Caco-2 (cell line): ENCODE measurements at regions not wholly inside any gene's neighbourhood (a gene's known extent, or its start where the extent isn't known, plus 50 kb on each side); places are given as distances from the start of the nearest gene placed in this dataset.

Experiments used
- BruUV-seq: library from RNA; stranded (reverse); fragments of 400-500 nt; replicated peaks from 2 replicates; lab custom pipeline; 2021; lab: Mats Ljungman, UMichigan
- CTCF ChIA-PET: fragments of 300-600 bp; sonication (Branson Sonifier 250); formaldehyde crosslinking; loops from one replicate; lab custom pipeline; 2022; ENCODE audit warnings: antibody characterized with exemption; lab: Charles Lee
- POLR2A ChIA-PET: fragments of 300-600 bp; sonication (Branson Sonifier 250); formaldehyde crosslinking; loops from one replicate; lab custom pipeline; 2022; ENCODE audit warnings: antibody characterized with exemption; lab: Charles Lee
- DNase-seq, 2 experiments: peaks; one replicate each; pipeline versions ENCODE4 v3.0.0 to v3.0.0-alpha.2; 2020 to 2022
- H3K27me3 ChIP-seq: replicated peaks from 2 replicates; pipeline ENCODE4 v1.6.0; 2011; ENCODE audit warnings: low read length; ENCODE audit not compliant: control insufficient read depth, insufficient read depth
- H3K36me3 ChIP-seq: 2 replicates; pipeline ENCODE4 v1.5.1; 2011; ENCODE audit warnings: low read length; ENCODE audit not compliant: control insufficient read depth, insufficient read depth
- H3K4me1 ChIP-seq: fragments of 250-450 bp; sonication (Bioruptor Pico); 2 replicates; pipeline ENCODE4 v1.5.1; 2020; ENCODE audit warnings: mild to moderate bottlenecking
- H3K4me3 ChIP-seq: 2 replicates; pipeline ENCODE4 v1.5.1; 2011; ENCODE audit warnings: low read depth, mild to moderate bottlenecking, control low read depth, low read length
- H3K9me3 ChIP-seq: fragments of 250-450 bp; sonication (Bioruptor Pico); 2 replicates; pipeline ENCODE4 v1.5.1; 2020; ENCODE audit warnings: mild to moderate bottlenecking, moderate library complexity
- H3K27ac Mint-ChIP-seq: one replicate; pipeline ENCODE4 v1.8.0; 2022; ENCODE audit warnings: mixed read lengths; ENCODE audit not compliant: unreplicated experiment
- H3K27me3 Mint-ChIP-seq: one replicate; pipeline ENCODE4 v1.8.0; 2022; ENCODE audit warnings: mixed read lengths; ENCODE audit not compliant: insufficient read depth, unreplicated experiment
- H3K36me3 Mint-ChIP-seq: one replicate; pipeline ENCODE4 v1.8.0; 2022; ENCODE audit warnings: mild to moderate bottlenecking, mixed read lengths; ENCODE audit not compliant: insufficient read depth, unreplicated experiment
- H3K4me1 Mint-ChIP-seq: one replicate; pipeline ENCODE4 v1.8.0; 2022; ENCODE audit warnings: low read depth, mixed read lengths; ENCODE audit not compliant: unreplicated experiment
- H3K4me3 Mint-ChIP-seq: one replicate; pipeline ENCODE4 v1.8.0; 2022; ENCODE audit warnings: mild to moderate bottlenecking, moderate library complexity, mixed read lengths; ENCODE audit not compliant: unreplicated experiment
- H3K9me3 Mint-ChIP-seq: one replicate; pipeline ENCODE4 v1.8.0; 2022; ENCODE audit warnings: mixed read lengths; ENCODE audit not compliant: unreplicated experiment
- intact Hi-C: fragments of 100-400 bp; cut with micrococcal nuclease; formaldehyde crosslinking; loops from one replicate; pipeline ENCODE4 v1.10.0; 2022; ENCODE audit not compliant: unreplicated experiment
- TF ChIP-seq, protein P1 (sequence below), 2 experiments: fragments of 200-600 bp in 1 of 2; IDR thresholded peaks; 1 replicate in 1 of 2; 2 replicates in 1 of 2; pipeline versions ENCODE4 v1.5.1 to v1.8.0; 2011 to 2022; ENCODE audit warnings: antibody characterized with exemption in 1 of 2, control low read depth in 1 of 2, inconsistent platforms in 1 of 2, low read depth in 1 of 2, low read length in 1 of 2, mild to moderate bottlenecking in 1 of 2, moderate library complexity in 1 of 2; ENCODE audit not compliant: insufficient read depth in 1 of 2, severe bottlenecking in 1 of 2, unreplicated experiment in 1 of 2

DNA sequence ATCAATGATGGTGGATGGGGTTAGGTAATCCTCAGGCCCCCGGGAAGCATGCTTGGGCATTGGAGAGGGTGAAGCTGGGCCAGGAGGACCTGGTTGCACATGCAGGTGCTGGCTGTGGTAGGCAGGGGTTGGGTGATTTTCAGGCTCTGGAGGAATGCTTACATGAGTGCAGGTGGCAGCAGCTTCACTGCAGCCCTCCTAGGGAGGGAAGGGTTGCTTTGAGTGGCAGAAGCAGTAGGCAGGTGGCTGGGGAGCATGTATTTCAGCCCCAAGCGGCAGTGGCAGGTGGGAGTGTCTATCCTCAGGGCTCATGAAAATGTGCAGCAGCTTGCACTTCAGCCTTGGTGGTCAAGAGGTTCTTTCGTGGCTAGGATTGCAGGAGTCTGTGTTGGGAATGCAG is 230.0 kb upstream of the CTNNB1 start:
- no TSS peak for BruUV-seq
- H3K9me3 ChIP-seq, result no peaks in the 10 kb centered on the region
- H3K4me1 ChIP-seq, result peaks cover 16% of the 10 kb centered on the region
- no peak overlapping the region for H3K27ac Mint-ChIP-seq
- intact Hi-C loops, result no loop called here
- no peaks in the 10 kb centered on the region for H3K27me3 Mint-ChIP-seq
- no peak overlapping the region for H3K4me3 Mint-ChIP-seq
- H3K36me3 ChIP-seq, result no peaks in the 10 kb centered on the region
- H3K36me3 Mint-ChIP-seq, result no peaks in the 10 kb centered on the region
- DNase-seq, result no peak
- H3K4me1 Mint-ChIP-seq, result peaks cover 22% of the 10 kb centered on the region
- H3K27me3 ChIP-seq, result no peaks in the 10 kb centered on the region
- CTCF ChIA-PET, result no interaction called here
- TF ChIP-seq, protein P1, sequence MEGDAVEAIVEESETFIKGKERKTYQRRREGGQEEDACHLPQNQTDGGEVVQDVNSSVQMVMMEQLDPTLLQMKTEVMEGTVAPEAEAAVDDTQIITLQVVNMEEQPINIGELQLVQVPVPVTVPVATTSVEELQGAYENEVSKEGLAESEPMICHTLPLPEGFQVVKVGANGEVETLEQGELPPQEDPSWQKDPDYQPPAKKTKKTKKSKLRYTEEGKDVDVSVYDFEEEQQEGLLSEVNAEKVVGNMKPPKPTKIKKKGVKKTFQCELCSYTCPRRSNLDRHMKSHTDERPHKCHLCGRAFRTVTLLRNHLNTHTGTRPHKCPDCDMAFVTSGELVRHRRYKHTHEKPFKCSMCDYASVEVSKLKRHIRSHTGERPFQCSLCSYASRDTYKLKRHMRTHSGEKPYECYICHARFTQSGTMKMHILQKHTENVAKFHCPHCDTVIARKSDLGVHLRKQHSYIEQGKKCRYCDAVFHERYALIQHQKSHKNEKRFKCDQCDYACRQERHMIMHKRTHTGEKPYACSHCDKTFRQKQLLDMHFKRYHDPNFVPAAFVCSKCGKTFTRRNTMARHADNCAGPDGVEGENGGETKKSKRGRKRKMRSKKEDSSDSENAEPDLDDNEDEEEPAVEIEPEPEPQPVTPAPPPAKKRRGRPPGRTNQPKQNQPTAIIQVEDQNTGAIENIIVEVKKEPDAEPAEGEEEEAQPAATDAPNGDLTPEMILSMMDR (IDR thresholded peaks at IDR 0.05; ENCODE audit: insufficient read depth in 1 of 2, low read depth in 1 of 2, low read length in 1 of 2, severe bottlenecking in 1 of 2, unreplicated experiment in 1 of 2), result no peak
- H3K9me3 Mint-ChIP-seq, result peaks cover 7% of the 10 kb centered on the region
- POLR2A ChIA-PET, result no interaction called here
- H3K4me3 ChIP-seq, result no peak overlapping the region

- Histone ChIP-seq H3K4me1 (peaks cover 16% of the 10 kb centered on the region), H3K27me3 (no peaks in the 10 kb centered on the region), H3K36me3 (no peaks in the 10 kb centered on the region), H3K4me3 (no peak overlapping the region), H3K9me3 (no peaks in the 10 kb centered on the region)
- Mint-ChIP-seq H3K36me3 (no peaks in the 10 kb centered on the region), H3K4me1 (peaks cover 23% of the 10 kb centered on the region), H3K27me3 (no peaks in the 10 kb centered on the region), H3K9me3 (peaks cover 7% of the 10 kb centered on the region), H3K4me3 (no peak overlapping the region), H3K27ac (no peak overlapping the region)
- intact Hi-C loops, result no loop called here
- no TSS peak for BruUV-seq
- no peak for DNase-seq
- ChIA-PET POLR2A (no interaction called here), CTCF (no interaction called here)
- TF ChIP-seq, protein P1 (IDR thresholded peaks at IDR 0.05; ENCODE audit: insufficient read depth in 1 of 2, low read depth in 1 of 2, low read length in 1 of 2, severe bottlenecking in 1 of 2, unreplicated experiment in 1 of 2), result no peak
These were observed 229.4 kb upstream of the CTNNB1 start for GRCh38 chr3:40969756-40970466.

DNA sequence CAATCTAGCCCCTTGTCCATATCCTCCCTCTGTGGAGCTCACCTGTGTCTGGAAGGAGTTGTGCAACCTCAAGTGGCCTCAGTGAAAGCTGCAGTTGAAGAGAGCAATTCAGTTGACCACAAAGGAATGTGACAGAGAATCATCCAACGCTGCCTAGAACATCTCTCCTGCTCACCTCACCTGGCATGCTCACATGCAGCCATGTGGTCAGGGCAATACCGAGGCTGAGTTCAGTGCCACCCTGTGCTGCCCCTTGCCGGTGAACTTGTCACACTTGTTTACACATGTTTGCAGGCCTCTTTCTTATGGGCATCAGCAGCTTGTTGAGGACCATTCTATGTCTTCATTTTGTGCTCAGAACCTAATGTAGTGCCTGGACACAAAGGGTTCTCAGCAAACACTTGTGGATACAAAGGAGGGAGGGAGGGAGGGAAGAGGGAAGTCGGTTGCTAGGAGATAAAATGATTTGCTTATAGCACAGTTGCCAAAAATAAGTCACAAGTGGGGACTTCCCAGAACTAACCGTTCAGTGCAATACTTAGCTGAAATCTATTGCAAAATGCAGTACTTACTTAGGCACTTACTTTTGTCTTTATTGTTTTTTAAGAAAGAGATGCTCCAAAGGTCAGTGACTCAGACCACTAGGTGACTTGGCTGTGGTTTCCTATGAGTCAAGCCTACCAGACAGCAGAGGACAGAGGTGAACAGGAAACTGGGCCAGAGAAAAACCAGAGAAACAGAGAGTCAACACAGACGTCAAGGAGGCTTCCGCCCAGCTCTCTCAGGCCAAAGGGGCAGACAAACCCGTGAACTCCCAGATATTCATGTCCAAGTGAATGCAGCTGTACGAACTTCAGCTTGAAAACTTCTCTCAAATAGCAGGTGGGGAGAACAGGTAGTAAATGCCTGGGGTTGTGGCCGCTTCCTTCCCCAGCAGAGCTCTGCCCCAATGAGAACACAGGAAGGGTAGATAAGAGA is 227.8 kb upstream of the CTNNB1 start:
- ChIA-PET POLR2A (no interaction called here), CTCF (no interaction called here)
- Mint-ChIP-seq H3K4me1 (peaks cover 23% of the 10 kb centered on the region), H3K36me3 (no peaks in the 10 kb centered on the region), H3K9me3 (peaks cover 7% of the 10 kb centered on the region), H3K27me3 (no peaks in the 10 kb centered on the region), H3K27ac (peak overlapping the region; percentile 84), H3K4me3 (no peak overlapping the region)
- DNase-seq, result peak; percentile 44 to 57
- TF ChIP-seq, protein P1 (IDR thresholded peaks at IDR 0.05; ENCODE audit: insufficient read depth in 1 of 2, low read depth in 1 of 2, low read length in 1 of 2, severe bottlenecking in 1 of 2, unreplicated experiment in 1 of 2), result no peak
- H3K36me3 ChIP-seq, result no peaks in the 10 kb centered on the region
- H3K4me1 ChIP-seq, result peaks cover 16% of the 10 kb centered on the region
- intact Hi-C loops, result no loop called here
- no peaks in the 10 kb centered on the region for H3K9me3 ChIP-seq
- no TSS peak for BruUV-seq
- H3K27me3 ChIP-seq, result no peaks in the 10 kb centered on the region
- H3K4me3 ChIP-seq, result no peak overlapping the region
